Endothelial cell of umbilical vein (primary cell): ENCODE measurements at regions not wholly inside any gene's neighbourhood (a gene's known extent, or its start where the extent isn't known, plus 50 kb on each side); places are given as distances from the start of the nearest gene placed in this dataset.

Experiments
- BruUV-seq: library from RNA; stranded (reverse); fragments of 400-500 nt; replicated peaks from 2 replicates; lab custom pipeline; 2021; lab: Mats Ljungman, UMichigan
- CTCF ChIA-PET: fragments of 300-600, 350-600 bp; sonication (Branson Sonifier 250); formaldehyde crosslinking; loops from one replicate; lab custom pipeline; 2021; ENCODE audit warnings: antibody characterized with exemption, inconsistent platforms; lab: Charles Lee
- POLR2A ChIA-PET: fragments of 300-600, 350-600 bp; sonication (Branson Sonifier 250); formaldehyde crosslinking; loops from one replicate; lab custom pipeline; 2021; ENCODE audit warnings: antibody characterized with exemption, inconsistent platforms; lab: Charles Lee
- DNase-seq: peaks from one replicate; pipeline ENCODE4 v3.0.0-alpha.2; 2011; ENCODE audit warnings: low read depth, low spot score
- FAIRE-seq: peaks from 2 replicates; lab custom pipeline; 2011; peaks lifted over from hg19 to GRCh38; lab: Jason Lieb, UNC
- H2AFZ ChIP-seq: 2 replicates; pipeline ENCODE4 v1.6.0; 2012; ENCODE audit warnings: low read depth, low read length, control low read depth, inconsistent platforms
- H3K27ac ChIP-seq: 2 replicates; pipeline ENCODE4 v1.5.1; 2011; ENCODE audit warnings: low read depth, mild to moderate bottlenecking, control low read depth, low read length, moderate library complexity; ENCODE audit not compliant: insufficient read depth
- H3K27me3 ChIP-seq, 2 experiments: 2 replicates each; pipeline versions ENCODE4 v1.6.0 to v1.6.1; 2011; ENCODE audit warnings: low read length in 2 of 2, mixed read lengths in 1 of 2; ENCODE audit not compliant: control insufficient read depth in 2 of 2, insufficient read depth in 2 of 2
- H3K36me3 ChIP-seq, 2 experiments: 2 replicates in 1 of 2; 3 replicates in 1 of 2; pipeline ENCODE4 v1.5.1; 2011; ENCODE audit warnings: low read length in 2 of 2, mild to moderate bottlenecking in 1 of 2, moderate library complexity in 1 of 2; ENCODE audit not compliant: control insufficient read depth in 2 of 2, insufficient read depth in 2 of 2; ENCODE audit errors: extremely low read depth in 1 of 2
- H3K4me1 ChIP-seq: 3 replicates; pipeline ENCODE4 v1.5.1; 2011; ENCODE audit warnings: mild to moderate bottlenecking, low read length; ENCODE audit not compliant: control insufficient read depth, insufficient read depth; ENCODE audit errors: extremely low read depth
- H3K4me2 ChIP-seq: 2 replicates; pipeline ENCODE4 v1.6.1; 2011; ENCODE audit warnings: low read length, control low read depth, mixed read lengths; ENCODE audit not compliant: insufficient read depth
- H3K4me3 ChIP-seq, 3 experiments: fragments of 200-600 bp in 1 of 3; sonication (generic), shearing (Covaris generic) in 1 of 3; replicated peaks in 1 of 3; 2 replicates each; pipeline ENCODE4 v1.5.1; 2011 to 2016; ENCODE audit warnings: control low read depth in 3 of 3, low read length in 3 of 3, mild to moderate bottlenecking in 2 of 3, inconsistent platforms in 1 of 3, low read depth in 1 of 3, moderate library complexity in 1 of 3; ENCODE audit not compliant: insufficient read depth in 1 of 3
- H3K79me2 ChIP-seq: 2 replicates; pipeline ENCODE4 v1.6.0; 2012; ENCODE audit warnings: low read length, inconsistent platforms; ENCODE audit not compliant: control insufficient read depth, insufficient read depth
- H3K9ac ChIP-seq: replicated peaks from 2 replicates; pipeline ENCODE3; 2011; ENCODE audit warnings: low read length, control low read depth; ENCODE audit not compliant: insufficient read depth; ENCODE audit errors: extremely low read depth
- H3K9me1 ChIP-seq: replicated peaks from 3 replicates; pipeline ENCODE4 v1.6.0; 2011; ENCODE audit warnings: mild to moderate bottlenecking, low read length; ENCODE audit not compliant: control insufficient read depth, insufficient read depth; ENCODE audit errors: extremely low read depth
- H3K9me3 ChIP-seq: replicated peaks from 2 replicates; pipeline ENCODE4 v1.5.1; 2012; ENCODE audit warnings: low read length, inconsistent platforms; ENCODE audit not compliant: control insufficient read depth, insufficient read depth
- H4K20me1 ChIP-seq: replicated peaks from 2 replicates; pipeline ENCODE3; 2011; ENCODE audit warnings: mild to moderate bottlenecking, low read length; ENCODE audit not compliant: control insufficient read depth, insufficient read depth; ENCODE audit errors: extremely low read depth
- EZH2 ChIP-seq: IDR thresholded peaks from 2 replicates; pipeline ENCODE4 v1.6.1; 2012; ENCODE audit warnings: borderline replicate concordance, low read depth, mild to moderate bottlenecking, moderate library complexity, low read length, inconsistent platforms; ENCODE audit not compliant: severe bottlenecking
- FOS ChIP-seq: IDR thresholded peaks from 2 replicates; pipeline ENCODE4 v1.6.1; 2011; ENCODE audit warnings: mild to moderate bottlenecking, low read length, moderate library complexity, borderline replicate concordance; ENCODE audit not compliant: insufficient read depth
- GATA2 ChIP-seq: IDR thresholded peaks from 2 replicates; pipeline ENCODE4 v1.7.0; 2011; ENCODE audit warnings: low read depth, mild to moderate bottlenecking, moderate library complexity, mixed read lengths, low read length; ENCODE audit not compliant: insufficient read length, insufficient read depth
- JUN ChIP-seq: IDR thresholded peaks from 2 replicates; pipeline ENCODE4 v1.6.1; 2011; ENCODE audit warnings: borderline replicate concordance, low read depth; ENCODE audit not compliant: insufficient read length, insufficient read depth
- MAX ChIP-seq: IDR thresholded peaks from 2 replicates; pipeline ENCODE4 v1.6.1; 2011; ENCODE audit not compliant: insufficient read depth, insufficient read length
- MYC ChIP-seq: IDR thresholded peaks from one replicate; pipeline ENCODE4 v1.6.1; 2011; ENCODE audit warnings: mild to moderate bottlenecking, low read depth, low read length
- POLR2A ChIP-seq: IDR thresholded peaks from 2 replicates; pipeline ENCODE4 v1.6.1; 2012; ENCODE audit warnings: low read depth, mild to moderate bottlenecking, control low read depth, low read length
- POLR2AphosphoS5 ChIP-seq: IDR thresholded peaks from 2 replicates; pipeline ENCODE4 v1.6.1; 2012; ENCODE audit warnings: low read depth, mild to moderate bottlenecking, control low read depth, low read length, moderate library complexity; ENCODE audit not compliant: insufficient read depth
- dilution Hi-C: fragments of 300-500 bp; cut with MboI; formaldehyde crosslinking; loops from one replicate; pipeline ENCODE4 v1.15.0; 2019; ENCODE audit warnings: low sequenced_read_pairs; ENCODE audit not compliant: extremely low pct_ligation_motif_present
- intact Hi-C: fragments of 100-400 bp; cut with micrococcal nuclease; formaldehyde crosslinking; loops from one replicate; pipeline ENCODE4 v1.10.0; 2022

GRCh38 chr11:44443836-44444769, 121.4 kb upstream of the CD82 start:
- Histone ChIP-seq H3K27ac (no peak overlapping the region), H3K4me1 (no peaks in the 10 kb centered on the region), H3K79me2 (no peaks in the 10 kb centered on the region), H3K9me3 (no peaks in the 10 kb centered on the region), H3K4me3 (no peak overlapping the region), H3K36me3 (no peaks in the 10 kb centered on the region), H3K27me3 (no peaks in the 10 kb centered on the region), H4K20me1 (no peaks in the 10 kb centered on the region), H3K4me2 (no peak overlapping the region), H3K9me1 (no peaks in the 10 kb centered on the region), H2AFZ (no peak overlapping the region), H3K9ac (no peak overlapping the region)
- intact Hi-C loops (no loop called here), dilution Hi-C loops (no loop called here)
- TF ChIP-seq MAX (no peak), POLR2A (no peak), GATA2 (no peak), MYC (no peak), JUN (no peak), EZH2 (no peak), POLR2AphosphoS5 (no peak), FOS (no peak)
- CTCF ChIA-PET, result no interaction called here
- DNase-seq (no peak), FAIRE-seq (no peak)
- BruUV-seq, result no TSS peak
- POLR2A ChIA-PET, result no interaction called here
